Muscle layer of duodenum (tissue), 2 donors: ENCODE measurements at regions not wholly inside any gene's neighbourhood (a gene's known extent, or its start where the extent isn't known, plus 50 kb on each side); places are given as distances from the start of the nearest gene placed in this dataset.
"Not testable (repeated sequence)": the region's sequence is repeated elsewhere in the genome, so short reads cannot be mapped to it uniquely, and the experiment has no call there.

Experiments
- H3K27ac ChIP-seq: one replicate; pipeline ENCODE4 v1.7.0; 2013; ENCODE audit warnings: mild to moderate bottlenecking, low read length
- H3K27me3 ChIP-seq: one replicate; pipeline ENCODE4 v1.7.0; 2013; ENCODE audit warnings: low read depth, mild to moderate bottlenecking, control low read depth, low read length
- H3K36me3 ChIP-seq, 2 donors: one replicate each; pipeline ENCODE4 v1.7.0; 2013; ENCODE audit warnings: low read length in 2 of 2, control low read depth in 1 of 2, mild to moderate bottlenecking in 1 of 2; ENCODE audit not compliant: insufficient read depth in 2 of 2, control insufficient read depth in 1 of 2
- H3K4me1 ChIP-seq, 2 donors: one replicate each; pipeline ENCODE4 v1.7.0; 2013; ENCODE audit warnings: low read length in 2 of 2, mild to moderate bottlenecking in 2 of 2, control low read depth in 1 of 2, moderate library complexity in 1 of 2; ENCODE audit not compliant: insufficient read depth in 2 of 2, control insufficient read depth in 1 of 2
- H3K4me3 ChIP-seq, 2 donors: one replicate each; pipeline ENCODE4 v1.7.0; 2013; ENCODE audit warnings: low read length in 2 of 2, low read depth in 1 of 2, mild to moderate bottlenecking in 1 of 2
- H3K9me3 ChIP-seq, 2 donors: one replicate each; pipeline ENCODE4 v1.7.0; 2013; ENCODE audit warnings: low read length in 2 of 2, control low read depth in 1 of 2, mild to moderate bottlenecking in 1 of 2; ENCODE audit not compliant: control insufficient read depth in 1 of 2
- donor health status: healthy.

- H3K27ac ChIP-seq, result no peak overlapping the region
- no peak overlapping the region for H3K4me3 ChIP-seq
- no peaks in the 10 kb centered on the region for H3K4me1 ChIP-seq
- no peaks in the 10 kb centered on the region for H3K36me3 ChIP-seq
- no peaks in the 10 kb centered on the region for H3K27me3 ChIP-seq
- no peaks in the 10 kb centered on the region for H3K9me3 ChIP-seq
These were observed 1360.9 kb upstream of the ALCAM start for GRCh38 chr3:104005815-104006214.

GRCh38 chr3:104018541-104018940, 1348.2 kb upstream of the ALCAM start:
- H3K36me3 ChIP-seq, result no peaks in the 10 kb centered on the region
- no peak overlapping the region for H3K4me3 ChIP-seq
- H3K27ac ChIP-seq, result no peak overlapping the region
- no peaks in the 10 kb centered on the region for H3K27me3 ChIP-seq
- H3K9me3 ChIP-seq, result peaks cover 0 to 11% of the 10 kb centered on the region in 2 donors
- no peaks in the 10 kb centered on the region for H3K4me1 ChIP-seq

DNA sequence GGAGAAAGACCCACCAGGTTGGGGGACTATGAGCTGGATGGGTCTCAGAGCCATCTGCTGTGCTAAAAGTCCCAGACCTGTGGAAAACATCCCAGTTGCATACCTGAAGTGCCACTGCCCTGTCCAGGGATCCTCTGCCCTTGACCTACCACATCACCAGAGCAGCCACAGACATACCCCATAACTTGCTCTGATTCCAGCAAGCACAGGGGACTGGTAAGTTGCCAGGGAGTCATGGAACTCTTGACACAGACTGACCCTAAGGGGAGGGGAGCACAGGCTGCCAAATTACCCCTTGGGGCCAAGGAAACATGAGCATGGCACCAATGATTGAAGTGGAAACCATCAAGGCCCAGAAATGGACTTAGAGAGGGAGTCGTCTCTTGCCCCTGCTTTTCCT, 1335.1 kb upstream of the ALCAM start:
- Histone ChIP-seq H3K4me3 (no peak overlapping the region), H3K36me3 (no peaks in the 10 kb centered on the region), H3K9me3 (no peaks in the 10 kb centered on the region), H3K4me1 (no peaks in the 10 kb centered on the region), H3K27me3 (no peaks in the 10 kb centered on the region), H3K27ac (no peak overlapping the region)

DNA sequence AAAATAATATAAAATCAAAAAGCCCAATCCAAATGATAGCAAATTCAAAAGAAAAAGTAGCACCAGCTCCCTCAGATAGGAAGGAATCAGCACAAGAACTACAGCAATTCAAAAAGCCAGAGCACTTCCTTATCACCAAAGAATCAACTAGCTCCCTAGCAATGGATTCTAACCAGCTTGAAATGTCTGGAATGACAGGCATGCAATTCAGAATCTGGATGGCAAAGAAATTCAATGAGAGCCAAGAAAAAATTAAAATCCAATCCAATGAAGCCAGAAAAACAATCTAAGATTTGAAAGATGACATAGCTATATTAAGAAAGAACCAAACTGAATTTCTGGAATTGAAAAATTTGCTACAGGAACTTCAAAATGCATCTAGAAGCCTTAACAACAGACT, 1334.4 kb upstream of the ALCAM start:
- Histone ChIP-seq H3K9me3 (no peaks in the 10 kb centered on the region), H3K27me3 (no peaks in the 10 kb centered on the region), H3K4me3 (no peak overlapping the region), H3K36me3 (no peaks in the 10 kb centered on the region), H3K4me1 (no peaks in the 10 kb centered on the region), H3K27ac (no peak overlapping the region)

- H3K27ac ChIP-seq, result no peak overlapping the region
- no peak overlapping the region for H3K4me3 ChIP-seq
- no peaks in the 10 kb centered on the region for H3K36me3 ChIP-seq
- no peaks in the 10 kb centered on the region for H3K9me3 ChIP-seq
- no peaks in the 10 kb centered on the region for H3K27me3 ChIP-seq
- no peaks in the 10 kb centered on the region for H3K4me1 ChIP-seq
These were observed 1325.8 kb upstream of the ALCAM start for GRCh38 chr3:104040896-104041295.

DNA sequence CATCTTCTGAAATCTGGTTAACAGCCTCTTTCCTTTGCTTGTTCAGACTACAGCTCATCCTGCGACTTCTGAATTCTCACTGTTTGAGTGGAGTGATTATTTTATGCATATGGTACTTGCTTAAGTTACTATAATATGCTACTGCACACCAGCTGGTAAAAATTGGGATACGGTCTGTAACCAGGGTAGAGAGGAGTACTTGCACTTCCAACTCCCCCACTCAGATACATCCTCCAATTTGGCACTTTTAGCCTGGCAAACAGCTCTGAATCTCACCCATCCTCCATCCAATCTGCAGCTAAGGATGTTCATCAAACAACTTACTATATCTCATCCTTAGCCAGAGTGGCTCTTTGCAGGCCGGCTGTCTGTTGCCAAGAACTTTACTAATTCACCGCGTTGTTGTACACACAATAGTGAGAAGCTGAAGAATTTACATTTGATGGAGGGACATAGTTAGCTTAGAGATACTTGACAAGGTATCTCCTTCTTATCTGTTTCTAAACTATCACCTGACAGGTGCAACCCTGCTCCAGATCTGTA, 1323.6 kb upstream of the ALCAM start:
- not testable (repeated sequence) for H3K4me1 ChIP-seq, H3K9me3 ChIP-seq, H3K4me3 ChIP-seq, H3K27me3 ChIP-seq, H3K36me3 ChIP-seq, H3K27ac ChIP-seq

GRCh38 chr3:104044002-104044401, 1322.7 kb upstream of the ALCAM start:
- no peaks in the 10 kb centered on the region for H3K9me3 ChIP-seq
- no peak overlapping the region for H3K4me3 ChIP-seq
- no peak overlapping the region for H3K27ac ChIP-seq
- no peaks in the 10 kb centered on the region for H3K4me1 ChIP-seq
- no peaks in the 10 kb centered on the region for H3K27me3 ChIP-seq
- H3K36me3 ChIP-seq, result no peaks in the 10 kb centered on the region

DNA sequence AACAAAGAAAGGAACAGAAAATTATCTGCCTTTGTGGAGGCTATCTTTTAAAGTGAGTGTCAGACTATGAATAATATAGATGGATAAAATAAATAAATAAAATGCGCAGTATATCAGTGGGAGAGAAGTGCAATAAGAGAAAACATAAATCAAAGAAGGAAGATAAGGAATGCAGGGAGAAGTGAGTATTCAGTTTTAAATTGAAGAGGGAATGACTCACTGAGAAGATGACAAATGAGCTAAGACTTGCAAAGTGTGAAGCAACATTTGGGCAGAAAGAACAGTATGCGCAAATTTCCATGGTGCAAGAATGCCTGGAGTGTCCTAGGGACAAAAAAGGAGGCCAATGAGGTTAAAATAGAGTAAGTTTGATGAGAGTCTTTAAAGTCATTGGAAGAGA, 1300.1 kb upstream of the ALCAM start:
- Histone ChIP-seq H3K36me3 (no peaks in the 10 kb centered on the region), H3K9me3 (no peaks in the 10 kb centered on the region), H3K4me1 (no peaks in the 10 kb centered on the region), H3K27ac (no peak overlapping the region), H3K4me3 (no peak overlapping the region), H3K27me3 (no peaks in the 10 kb centered on the region)

DNA sequence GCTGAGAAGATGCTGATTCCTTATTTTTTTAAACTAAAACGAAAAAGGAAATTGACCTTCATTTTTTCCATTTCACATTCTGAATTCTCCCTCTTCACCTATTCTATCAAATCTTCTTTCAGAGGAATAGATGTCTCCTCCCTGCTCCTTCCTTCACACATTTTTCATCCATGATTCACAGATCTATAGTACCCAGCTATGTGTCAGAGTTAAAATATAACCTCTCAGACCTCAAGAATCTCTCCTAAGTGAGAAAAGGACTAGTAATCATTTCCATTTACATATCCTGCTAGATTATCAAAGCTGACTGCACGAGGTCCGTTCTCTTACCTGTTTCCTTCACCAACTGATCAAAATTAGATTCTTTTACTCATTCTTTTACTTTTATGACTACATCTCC, 1297.6 kb upstream of the ALCAM start:
- H3K27me3 ChIP-seq, result no peaks in the 10 kb centered on the region
- H3K4me3 ChIP-seq, result no peak overlapping the region
- H3K27ac ChIP-seq, result no peak overlapping the region
- H3K9me3 ChIP-seq, result no peaks in the 10 kb centered on the region
- H3K4me1 ChIP-seq, result no peaks in the 10 kb centered on the region
- H3K36me3 ChIP-seq, result no peaks in the 10 kb centered on the region

DNA sequence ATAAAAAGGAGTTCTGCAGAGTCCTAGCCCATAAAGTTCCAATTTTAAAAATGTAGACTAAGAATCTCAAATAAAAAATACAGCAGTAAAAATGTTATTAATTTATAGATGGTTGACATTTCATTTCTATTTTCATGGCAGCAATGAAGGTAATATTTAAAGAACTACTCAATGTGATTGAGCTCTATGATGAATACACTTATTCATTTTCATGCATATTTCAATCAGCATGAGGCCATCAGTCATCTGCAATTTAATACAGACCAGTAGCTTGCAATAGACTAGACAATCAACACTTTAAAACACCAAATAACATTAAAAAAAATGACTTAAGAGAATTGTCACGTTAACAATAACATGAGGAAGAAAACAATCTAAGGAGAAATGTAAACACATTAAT, 1295.8 kb upstream of the ALCAM start:
- H3K4me1 ChIP-seq, result no peaks in the 10 kb centered on the region
- H3K4me3 ChIP-seq, result no peak overlapping the region
- H3K27me3 ChIP-seq, result no peaks in the 10 kb centered on the region
- H3K27ac ChIP-seq, result no peak overlapping the region
- H3K36me3 ChIP-seq, result no peaks in the 10 kb centered on the region
- no peaks in the 10 kb centered on the region for H3K9me3 ChIP-seq

GRCh38 chr3:104080088-104080626, 1286.6 kb upstream of the ALCAM start:
- H3K27me3 ChIP-seq, result no peaks in the 10 kb centered on the region
- H3K36me3 ChIP-seq, result no peaks in the 10 kb centered on the region
- H3K4me3 ChIP-seq, result no peak overlapping the region
- H3K4me1 ChIP-seq, result no peaks in the 10 kb centered on the region
- H3K27ac ChIP-seq, result no peak overlapping the region
- no peaks in the 10 kb centered on the region for H3K9me3 ChIP-seq

DNA sequence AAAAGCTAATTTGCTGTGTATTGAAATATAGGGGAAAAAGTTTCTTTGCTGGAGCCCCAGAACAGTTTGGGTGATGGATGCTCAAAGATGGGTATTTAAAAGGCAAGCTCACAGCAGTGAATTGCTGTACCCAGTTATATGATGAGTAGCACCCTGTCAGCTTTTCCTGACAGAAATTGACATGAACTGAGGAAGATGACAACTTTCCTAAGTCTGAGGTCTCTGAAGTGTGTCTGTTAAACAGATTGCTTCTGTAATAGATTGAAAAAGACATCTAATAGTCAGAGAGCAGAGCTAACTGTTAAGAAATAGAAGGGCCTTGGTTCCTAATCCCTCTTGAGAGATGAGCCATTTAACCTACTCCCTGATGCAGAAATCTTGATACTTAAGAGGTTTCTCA, 1278.0 kb upstream of the ALCAM start:
- Histone ChIP-seq H3K27me3 (no peaks in the 10 kb centered on the region), H3K9me3 (peaks cover 0 to 2% of the 10 kb centered on the region in 2 donors), H3K36me3 (no peaks in the 10 kb centered on the region), H3K4me1 (no peaks in the 10 kb centered on the region), H3K4me3 (no peak overlapping the region), H3K27ac (no peak overlapping the region)
